Trophoblast cell (in vitro differentiated cells and primary cell): ENCODE measurements at regions not wholly inside any gene's neighbourhood (a gene's known extent, or its start where the extent isn't known, plus 50 kb on each side); places are given as distances from the start of the nearest gene placed in this dataset.

Experiments used
- DNase-seq, 2 donors: peaks; one replicate each; pipeline ENCODE4 v3.0.0-alpha.2; 2016
- H2AFZ ChIP-seq: 2 replicates; pipeline ENCODE4 v1.6.1; 2013; ENCODE audit warnings: low read length, moderate library complexity, mild to moderate bottlenecking; ENCODE audit not compliant: insufficient read depth, poor library complexity
- H2AK5ac ChIP-seq: 2 replicates; pipeline ENCODE4 v1.6.1; 2013; ENCODE audit warnings: mild to moderate bottlenecking, low read length
- H2BK120ac ChIP-seq: 2 replicates; pipeline ENCODE4 v1.6.1; 2013; ENCODE audit warnings: low read length, mild to moderate bottlenecking, moderate library complexity; ENCODE audit not compliant: insufficient read depth, poor library complexity
- H2BK12ac ChIP-seq: 2 replicates; pipeline ENCODE4 v1.6.1; 2013; ENCODE audit warnings: mild to moderate bottlenecking, low read length, moderate library complexity
- H2BK5ac ChIP-seq: 2 replicates; pipeline ENCODE4 v1.6.1; 2013; ENCODE audit warnings: low read length, low read depth, moderate library complexity, mild to moderate bottlenecking; ENCODE audit not compliant: poor library complexity
- H3K14ac ChIP-seq: 2 replicates; pipeline ENCODE4 v1.6.1; 2013; ENCODE audit warnings: mild to moderate bottlenecking, low read length
- H3K18ac ChIP-seq: 2 replicates; pipeline ENCODE4 v1.6.1; 2013; ENCODE audit warnings: mild to moderate bottlenecking, low read length
- H3K23ac ChIP-seq: 2 replicates; pipeline ENCODE4 v1.6.1; 2013; ENCODE audit warnings: low read length
- H3K27ac ChIP-seq: 2 replicates; pipeline ENCODE4 v1.5.1; 2013; ENCODE audit warnings: low read depth, mild to moderate bottlenecking, inconsistent platforms, low read length, moderate library complexity
- H3K27me3 ChIP-seq: 2 replicates; pipeline ENCODE4 v1.6.1; 2013; ENCODE audit warnings: inconsistent platforms, mild to moderate bottlenecking, low read length, moderate library complexity; ENCODE audit not compliant: insufficient read depth
- H3K36me3 ChIP-seq, 2 experiments: 1 replicate in 1 of 2; 2 replicates in 1 of 2; pipeline ENCODE4 v1.6.1; 2013; ENCODE audit warnings: low read length in 2 of 2, mild to moderate bottlenecking in 2 of 2, moderate library complexity in 1 of 2; ENCODE audit not compliant: insufficient read depth in 2 of 2, control insufficient read depth in 1 of 2
- H3K4ac ChIP-seq: 2 replicates; pipeline ENCODE4 v1.6.1; 2013; ENCODE audit warnings: low read depth, mild to moderate bottlenecking, low read length, moderate library complexity
- H3K4me1 ChIP-seq, 2 experiments: 1 replicate in 1 of 2; 2 replicates in 1 of 2; pipeline ENCODE4 v1.6.1; 2013; ENCODE audit warnings: low read length in 2 of 2, mild to moderate bottlenecking in 2 of 2, moderate library complexity in 1 of 2; ENCODE audit not compliant: insufficient read depth in 2 of 2, control insufficient read depth in 1 of 2
- H3K4me2 ChIP-seq: 2 replicates; pipeline ENCODE4 v1.6.1; 2013; ENCODE audit warnings: inconsistent platforms, mild to moderate bottlenecking, low read length, moderate library complexity
- H3K4me3 ChIP-seq: 2 replicates; pipeline ENCODE4 v1.5.1; 2013; ENCODE audit warnings: mild to moderate bottlenecking, low read depth, low read length, inconsistent platforms
- H3K79me1 ChIP-seq: one replicate; pipeline ENCODE4 v1.6.1; 2013; ENCODE audit warnings: low read length
- H3K79me2 ChIP-seq: 2 replicates; pipeline ENCODE4 v1.6.1; 2013; ENCODE audit warnings: low read length, mild to moderate bottlenecking; ENCODE audit not compliant: control insufficient read depth, insufficient read depth, poor library complexity
- H3K9ac ChIP-seq: 2 replicates; pipeline ENCODE4 v1.6.1; 2013; ENCODE audit warnings: mild to moderate bottlenecking, low read length
- H3K9me3 ChIP-seq: 2 replicates; pipeline ENCODE4 v1.6.1; 2013; ENCODE audit warnings: low read depth, mild to moderate bottlenecking, control low read depth, inconsistent platforms, low read length; ENCODE audit not compliant: insufficient read depth
- H4K12ac ChIP-seq: 2 replicates; pipeline ENCODE4 v1.6.1; 2013; ENCODE audit warnings: low read depth, mild to moderate bottlenecking, low read length, moderate library complexity
- H4K8ac ChIP-seq: 2 replicates; pipeline ENCODE4 v1.6.1; 2013; ENCODE audit warnings: low read depth, mild to moderate bottlenecking, low read length, moderate library complexity
- H4K91ac ChIP-seq: one replicate; pipeline ENCODE4 v1.6.1; 2013; ENCODE audit warnings: low read depth, mild to moderate bottlenecking, low read length, moderate library complexity
- WGBS: extraction: QIAGEN DNeasy Blood & Tissue Kit; methylation state at CpG from one replicate; pipeline ENCODE4 v1.1.7; 2013; ENCODE audit warnings: missing lambda C conversion rate; ENCODE audit not compliant: insufficient read length, insufficient coverage; ENCODE audit errors: extremely low coverage; 5-methylcytosine and 5-hydroxymethylcytosine counted together

GRCh38 chr20:25135031-25135430 is 53.1 kb upstream of the VSX1 start:
- peaks cover 0 to 4% of the 10 kb centered on the region in 2 experiments for H3K4me1 ChIP-seq
- no peaks in the 10 kb centered on the region for H3K79me2 ChIP-seq
- no peaks in the 10 kb centered on the region for H3K9me3 ChIP-seq
- no peaks in the 10 kb centered on the region for H3K36me3 ChIP-seq
- H3K4me2 ChIP-seq: no peak overlapping the region
- no peak overlapping the region for H2AFZ ChIP-seq
- no peak overlapping the region for H4K8ac ChIP-seq
- no peak for DNase-seq
- no peak overlapping the region for H3K4me3 ChIP-seq
- no peak overlapping the region for H3K18ac ChIP-seq
- no peaks in the 10 kb centered on the region for H3K79me1 ChIP-seq
- H2BK5ac ChIP-seq: no peak overlapping the region
- no peak overlapping the region for H3K4ac ChIP-seq
- H3K9ac ChIP-seq: no peak overlapping the region
- no CpG with 5 or more reads among the region's 7 CpGs for WGBS
- H3K14ac ChIP-seq: no peak overlapping the region
- no peak overlapping the region for H3K27ac ChIP-seq
- H2BK12ac ChIP-seq: no peak overlapping the region
- no peak overlapping the region for H3K23ac ChIP-seq
- no peaks in the 10 kb centered on the region for H3K27me3 ChIP-seq
- H2BK120ac ChIP-seq: no peak overlapping the region
- no peak overlapping the region for H4K12ac ChIP-seq
- no peak overlapping the region for H2AK5ac ChIP-seq
- no peak overlapping the region for H4K91ac ChIP-seq

GRCh38 chr20:25136056-25136455 is 54.1 kb upstream of the VSX1 start:
- Histone ChIP-seq H2AFZ (no peak overlapping the region), H4K91ac (no peak overlapping the region), H2BK120ac (no peak overlapping the region), H3K9me3 (no peaks in the 10 kb centered on the region), H4K8ac (no peak overlapping the region), H3K4ac (no peak overlapping the region), H3K4me3 (no peak overlapping the region), H3K79me2 (no peaks in the 10 kb centered on the region), H2BK12ac (no peak overlapping the region), H3K4me1 (peaks cover 0 to 4% of the 10 kb centered on the region in 2 experiments), H3K14ac (no peak overlapping the region), H2BK5ac (no peak overlapping the region), H3K18ac (no peak overlapping the region), H3K27me3 (no peaks in the 10 kb centered on the region), H2AK5ac (no peak overlapping the region), H4K12ac (no peak overlapping the region), H3K36me3 (no peaks in the 10 kb centered on the region), H3K9ac (no peak overlapping the region), H3K4me2 (no peak overlapping the region), H3K23ac (no peak overlapping the region), H3K27ac (no peak overlapping the region), H3K79me1 (no peaks in the 10 kb centered on the region)
- no CpG with 5 or more reads among the region's 1 CpG for WGBS
- DNase-seq: no peak

GRCh38 chr20:25136643-25137559 is 55.0 kb upstream of the VSX1 start:
- Histone ChIP-seq H2AK5ac (no peak overlapping the region), H4K12ac (no peak overlapping the region), H2BK12ac (no peak overlapping the region), H3K4me3 (no peak overlapping the region), H3K4ac (no peak overlapping the region), H3K4me1 (peaks cover 0 to 4% of the 10 kb centered on the region in 2 experiments), H2BK120ac (no peak overlapping the region), H3K14ac (no peak overlapping the region), H3K4me2 (no peak overlapping the region), H3K36me3 (no peaks in the 10 kb centered on the region), H2AFZ (no peak overlapping the region), H4K8ac (no peak overlapping the region), H3K79me1 (no peaks in the 10 kb centered on the region), H3K9me3 (no peaks in the 10 kb centered on the region), H3K23ac (no peak overlapping the region), H3K79me2 (no peaks in the 10 kb centered on the region), H2BK5ac (no peak overlapping the region), H3K27me3 (no peaks in the 10 kb centered on the region), H3K9ac (no peak overlapping the region), H4K91ac (no peak overlapping the region), H3K18ac (no peak overlapping the region), H3K27ac (no peak overlapping the region)
- DNase-seq: peak; percentile 74 to 75
- WGBS: no CpG with 5 or more reads among the region's 6 CpGs

GRCh38 chr20:25139029-25139705 is 56.3 kb upstream of the ENTPD6 start:
- H2BK120ac ChIP-seq: no peak overlapping the region
- DNase-seq: no peak
- no peak overlapping the region for H2BK5ac ChIP-seq
- no peaks in the 10 kb centered on the region for H3K9me3 ChIP-seq
- H3K79me1 ChIP-seq: no peaks in the 10 kb centered on the region
- H3K4me1 ChIP-seq: peaks cover 0 to 4% of the 10 kb centered on the region in 2 experiments
- WGBS: no CpG with 5 or more reads among the region's 12 CpGs
- no peak overlapping the region for H4K91ac ChIP-seq
- H2AFZ ChIP-seq: no peak overlapping the region
- no peak overlapping the region for H4K12ac ChIP-seq
- no peak overlapping the region for H3K9ac ChIP-seq
- no peak overlapping the region for H3K23ac ChIP-seq
- H3K79me2 ChIP-seq: no peaks in the 10 kb centered on the region
- no peak overlapping the region for H4K8ac ChIP-seq
- H2BK12ac ChIP-seq: no peak overlapping the region
- no peak overlapping the region for H3K4ac ChIP-seq
- no peaks in the 10 kb centered on the region for H3K27me3 ChIP-seq
- H3K14ac ChIP-seq: no peak overlapping the region
- H3K4me2 ChIP-seq: no peak overlapping the region
- no peak overlapping the region for H3K4me3 ChIP-seq
- H3K18ac ChIP-seq: no peak overlapping the region
- no peak overlapping the region for H2AK5ac ChIP-seq
- no peak overlapping the region for H3K27ac ChIP-seq
- H3K36me3 ChIP-seq: no peaks in the 10 kb centered on the region
